SU-DHL-6 (cell line): ENCODE measurements at regions not wholly inside any gene's neighbourhood (a gene's known extent, or its start where the extent isn't known, plus 50 kb on each side); places are given as distances from the start of the nearest gene placed in this dataset.

Experiments used
- CTCF ChIP-seq: fragments of 200-600 bp; sonication (generic); IDR thresholded peaks from one replicate; pipeline ENCODE4 v1.5.1; 2017; ENCODE audit warnings: antibody characterized with exemption, mild to moderate bottlenecking, low read length, moderate library complexity; ENCODE audit not compliant: insufficient read depth, poor library complexity, severe bottlenecking
- EZH2phosphoT487 ChIP-seq: fragments of 200-600 bp; sonication (generic), shearing (Covaris generic); conservative IDR thresholded peaks from 2 replicates; pipeline ENCODE4 v1.6.1; 2018; ENCODE audit warnings: mild to moderate bottlenecking, antibody characterized with exemption, low read length, moderate library complexity, mixed read lengths

- no peak for TF ChIP-seq CTCF
- TF ChIP-seq EZH2phosphoT487: no peak
These were observed 272.8 kb upstream of the MKI67 start for GRCh38 chr10:128398999-128399398.
